Astrocyte of the cerebellum (primary cell): ENCODE measurements at regions not wholly inside any gene's neighbourhood (a gene's known extent, or its start where the extent isn't known, plus 50 kb on each side); places are given as distances from the start of the nearest gene placed in this dataset.

Source experiments
- DNase-seq: peaks from one replicate; pipeline ENCODE4 v3.0.0-alpha.2; 2011; ENCODE audit warnings: low read depth
- H3K4me3 ChIP-seq: 2 replicates; pipeline ENCODE4 v1.5.1; 2011; ENCODE audit warnings: mild to moderate bottlenecking, low read depth, low read length, moderate library complexity
- in situ Hi-C: cut with HindIII; loops from 2 replicates; pipeline ENCODE4 v1.10.0; 2017; ENCODE audit warnings: low sequenced_read_pairs
- TF ChIP-seq, protein P1 (sequence below): IDR thresholded peaks from 2 replicates; pipeline ENCODE4 v1.5.1; 2012; ENCODE audit warnings: low read length, low read depth, moderate library complexity, mild to moderate bottlenecking; ENCODE audit errors: missing control alignments

- in situ Hi-C loops: no loop called here
- DNase-seq: no peak
- no peak overlapping the region for H3K4me3 ChIP-seq
- TF ChIP-seq, protein P1, sequence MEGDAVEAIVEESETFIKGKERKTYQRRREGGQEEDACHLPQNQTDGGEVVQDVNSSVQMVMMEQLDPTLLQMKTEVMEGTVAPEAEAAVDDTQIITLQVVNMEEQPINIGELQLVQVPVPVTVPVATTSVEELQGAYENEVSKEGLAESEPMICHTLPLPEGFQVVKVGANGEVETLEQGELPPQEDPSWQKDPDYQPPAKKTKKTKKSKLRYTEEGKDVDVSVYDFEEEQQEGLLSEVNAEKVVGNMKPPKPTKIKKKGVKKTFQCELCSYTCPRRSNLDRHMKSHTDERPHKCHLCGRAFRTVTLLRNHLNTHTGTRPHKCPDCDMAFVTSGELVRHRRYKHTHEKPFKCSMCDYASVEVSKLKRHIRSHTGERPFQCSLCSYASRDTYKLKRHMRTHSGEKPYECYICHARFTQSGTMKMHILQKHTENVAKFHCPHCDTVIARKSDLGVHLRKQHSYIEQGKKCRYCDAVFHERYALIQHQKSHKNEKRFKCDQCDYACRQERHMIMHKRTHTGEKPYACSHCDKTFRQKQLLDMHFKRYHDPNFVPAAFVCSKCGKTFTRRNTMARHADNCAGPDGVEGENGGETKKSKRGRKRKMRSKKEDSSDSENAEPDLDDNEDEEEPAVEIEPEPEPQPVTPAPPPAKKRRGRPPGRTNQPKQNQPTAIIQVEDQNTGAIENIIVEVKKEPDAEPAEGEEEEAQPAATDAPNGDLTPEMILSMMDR: no peak
These were observed 127.1 kb upstream of the SLC44A3 start for GRCh38 chr1:94693029-94693428.

- H3K4me3 ChIP-seq: no peak overlapping the region
- in situ Hi-C loops: no loop called here
- TF ChIP-seq, protein P1: no peak
- DNase-seq: no peak
These were observed 131.5 kb upstream of the SLC44A3 start for GRCh38 chr1:94688646-94689045.

DNA sequence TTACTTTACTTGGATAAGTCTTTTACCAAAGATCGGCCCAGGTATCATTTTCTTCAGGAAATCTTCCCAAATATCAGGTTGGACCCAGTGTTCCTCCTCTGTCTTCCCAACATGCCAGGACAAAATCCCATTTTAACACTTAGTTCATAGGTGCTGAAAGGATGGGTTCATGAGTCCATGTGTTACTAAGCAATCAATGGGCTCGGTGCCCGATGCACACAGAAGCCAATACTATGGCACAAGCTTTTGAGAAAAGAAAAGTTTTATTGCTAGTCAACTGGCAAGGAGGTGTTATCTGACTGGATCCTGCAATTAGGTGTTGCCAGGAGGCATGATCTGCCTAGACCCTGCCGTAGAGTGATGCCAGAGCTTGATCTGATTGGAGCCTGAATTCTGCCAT lies 133.3 kb upstream of the SLC44A3 start:
- DNase-seq: no peak
- H3K4me3 ChIP-seq: no peak overlapping the region
- TF ChIP-seq, protein P1: no peak
- in situ Hi-C loops: no loop called here

DNA sequence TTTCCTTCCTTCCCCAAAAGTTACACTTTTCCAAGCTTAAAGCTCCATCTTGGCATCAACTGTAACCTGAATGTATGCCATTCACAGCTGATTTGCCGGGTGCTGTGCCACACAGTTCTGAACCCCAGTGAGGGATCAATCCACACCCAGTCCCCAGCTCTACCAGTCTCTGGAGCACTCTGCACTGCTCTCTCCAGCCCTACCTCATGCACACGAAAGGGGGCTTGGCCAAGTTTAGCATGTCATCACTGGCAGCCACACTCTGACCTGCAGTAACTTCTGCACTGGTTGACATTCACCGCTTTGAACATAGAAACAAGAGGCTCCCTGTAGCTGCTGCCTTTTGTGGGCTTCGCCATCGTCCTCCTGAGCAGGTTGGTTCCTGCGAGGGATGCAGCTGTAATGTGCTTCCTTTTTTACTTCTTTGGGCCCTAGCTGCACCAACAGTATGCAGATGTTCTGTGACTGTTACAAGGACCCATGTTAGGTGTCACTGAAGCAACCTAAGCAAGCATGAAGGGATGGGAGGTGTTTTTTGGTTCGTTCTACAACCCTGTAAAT lies 135.4 kb upstream of the SLC44A3 start:
- in situ Hi-C loops: loop anchor here (5.0 kb wide), 2 partner anchors 37 to 97 kb away; no protein-coding TSS in a partner anchor
- TF ChIP-seq, protein P1: no peak
- no peak for DNase-seq
- no peak overlapping the region for H3K4me3 ChIP-seq

GRCh38 chr1:94683886-94684285 lies 136.3 kb upstream of the SLC44A3 start:
- no peak for DNase-seq
- TF ChIP-seq, protein P1: no peak
- in situ Hi-C loops: loop anchor here (5.0 kb wide), 2 partner anchors 37 to 97 kb away; no protein-coding TSS in a partner anchor
- no peak overlapping the region for H3K4me3 ChIP-seq

- in situ Hi-C loops: loop anchor here (5.0 kb wide), 2 partner anchors 33 to 93 kb away; no protein-coding TSS in a partner anchor
- TF ChIP-seq, protein P1: no peak
- H3K4me3 ChIP-seq: no peak overlapping the region
- DNase-seq: no peak
These were observed 138.4 kb upstream of the F3 start for GRCh38 chr1:94680039-94680377.
